GM18517 (cell line): ENCODE measurements at regions not wholly inside any gene's neighbourhood (a gene's known extent, or its start where the extent isn't known, plus 50 kb on each side); places are given as distances from the start of the nearest gene placed in this dataset.

Experiments used
- ATAC-seq: cut with Tn5 transposase; IDR thresholded peaks from one replicate; pipeline ENCODE4 v1.9.1; 2021; ENCODE audit warnings: mild to moderate bottlenecking, moderate library complexity; ENCODE audit not compliant: unreplicated experiment

DNA sequence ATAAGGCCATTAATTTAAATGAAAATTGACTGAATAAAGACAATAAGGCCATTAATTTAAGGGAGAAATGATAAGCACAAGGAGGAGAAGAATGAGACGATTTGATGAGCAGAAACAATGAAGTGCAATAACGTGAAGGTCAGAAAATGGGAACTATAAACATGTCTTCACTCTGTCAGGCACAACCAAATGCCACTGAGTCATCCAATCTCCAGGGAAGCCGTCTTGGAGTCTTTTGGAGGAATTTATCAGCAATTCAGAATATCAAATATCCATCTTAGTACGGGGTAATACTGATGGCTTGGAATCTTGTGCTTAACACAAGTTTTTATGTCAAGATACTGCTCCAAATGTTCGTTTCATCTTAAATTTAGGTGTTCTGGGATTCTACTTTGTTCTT lies 159.9 kb downstream of the CAPZA3 start:
- ATAC-seq, result no peak

DNA sequence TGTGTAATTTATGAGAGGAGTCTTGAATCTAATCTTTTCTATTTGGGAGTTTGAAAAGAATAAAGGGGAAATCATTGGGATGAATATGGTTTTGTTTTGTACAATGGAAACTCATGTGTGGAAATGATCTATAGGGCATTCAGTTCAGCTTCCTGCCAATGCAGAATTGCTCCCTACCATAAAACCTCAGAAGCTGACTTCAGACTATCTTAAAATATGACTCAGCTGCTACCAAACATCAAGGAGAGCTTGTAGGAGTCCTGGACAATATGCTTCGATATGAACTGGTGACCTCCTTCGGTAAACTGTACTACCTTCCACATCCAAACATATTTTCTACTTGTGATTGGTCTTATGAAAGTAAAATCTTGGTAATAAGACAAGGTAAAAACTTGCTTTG lies 160.6 kb downstream of the CAPZA3 start:
- ATAC-seq, result no peak

GRCh38 chr12:18899162-18899561 lies 161.2 kb downstream of the CAPZA3 start:
- ATAC-seq, result no peak

- ATAC-seq, result no peak
Observed at GRCh38 chr12:18899678-18900317, 161.9 kb downstream of the CAPZA3 start.

GRCh38 chr12:18905134-18905533 lies 167.2 kb downstream of the CAPZA3 start:
- ATAC-seq, result no peak

DNA sequence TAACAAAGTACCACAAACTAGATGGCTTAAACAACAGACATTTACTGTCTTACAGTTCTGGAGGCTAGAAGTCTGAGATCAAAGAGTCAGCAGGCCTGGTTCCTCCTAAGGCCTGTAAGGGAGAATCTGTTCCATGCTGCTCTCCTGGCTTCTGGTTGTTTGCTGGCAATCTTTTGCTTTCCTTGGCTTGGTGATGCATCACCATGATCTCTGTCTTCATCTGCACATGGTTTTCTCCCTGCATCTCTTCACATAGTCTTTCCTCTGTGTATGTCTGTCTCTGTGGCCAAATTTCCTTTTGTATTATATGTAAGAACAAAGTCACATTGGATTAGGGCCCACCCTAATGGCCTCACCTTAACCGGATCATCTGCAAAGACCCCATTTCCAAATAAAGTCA lies 168.5 kb downstream of the CAPZA3 start:
- ATAC-seq, result no peak

GRCh38 chr12:18907127-18907526 lies 169.2 kb downstream of the CAPZA3 start:
- no peak for ATAC-seq

GRCh38 chr12:18907728-18908127 lies 169.8 kb downstream of the CAPZA3 start:
- ATAC-seq, result no peak

- no peak for ATAC-seq
Observed at GRCh38 chr12:18908191-18908590, 170.3 kb downstream of the CAPZA3 start.

DNA sequence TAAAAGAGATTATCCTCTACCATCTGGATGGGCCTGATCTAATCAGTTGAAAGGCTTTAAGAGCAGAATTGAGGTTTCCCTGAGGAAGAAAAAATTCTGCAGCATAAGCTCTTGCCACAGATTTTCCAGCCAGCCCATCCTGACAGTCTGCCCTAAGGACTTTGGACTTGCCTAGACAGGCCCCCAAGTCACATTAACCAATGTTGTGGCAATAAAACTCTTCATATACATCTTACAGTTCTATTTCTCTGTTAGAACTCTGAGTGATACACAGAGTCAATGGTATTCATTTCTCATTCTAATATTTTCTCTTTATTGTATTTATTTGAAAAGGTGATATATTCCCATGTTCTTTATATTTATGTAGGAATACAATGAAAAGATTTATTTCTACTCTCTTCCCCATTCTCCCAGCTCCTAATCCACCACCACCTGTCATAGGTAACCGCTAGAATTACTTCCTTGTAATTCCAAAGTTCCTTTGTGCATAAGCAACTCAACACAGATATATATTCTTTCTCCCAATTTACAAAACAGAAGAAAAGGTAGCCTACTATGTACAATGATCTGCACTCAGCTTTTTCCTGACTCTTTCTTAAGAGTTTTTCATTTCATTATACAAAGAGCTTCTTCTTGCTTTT lies 182.1 kb downstream of the CAPZA3 start:
- ATAC-seq, result no peak

DNA sequence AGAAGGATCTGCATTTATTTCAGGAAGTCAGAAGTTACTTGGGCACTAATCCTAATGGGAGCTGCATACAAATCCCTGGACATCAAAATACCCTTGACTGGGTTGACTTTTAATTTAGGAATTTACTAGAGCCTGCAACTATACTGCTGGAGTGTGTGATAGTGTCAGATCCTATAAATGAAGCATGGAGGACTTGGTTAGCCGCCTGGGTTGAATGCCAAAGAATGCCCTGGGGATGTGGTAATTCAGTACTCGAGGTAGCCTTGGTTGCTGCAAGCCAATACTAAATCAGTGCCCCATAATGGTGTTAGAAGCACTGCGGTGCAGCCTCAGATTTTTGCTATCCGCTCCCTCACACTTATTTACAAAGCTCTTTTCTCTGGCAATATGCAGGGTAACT lies 184.9 kb downstream of the CAPZA3 start:
- no peak for ATAC-seq

DNA sequence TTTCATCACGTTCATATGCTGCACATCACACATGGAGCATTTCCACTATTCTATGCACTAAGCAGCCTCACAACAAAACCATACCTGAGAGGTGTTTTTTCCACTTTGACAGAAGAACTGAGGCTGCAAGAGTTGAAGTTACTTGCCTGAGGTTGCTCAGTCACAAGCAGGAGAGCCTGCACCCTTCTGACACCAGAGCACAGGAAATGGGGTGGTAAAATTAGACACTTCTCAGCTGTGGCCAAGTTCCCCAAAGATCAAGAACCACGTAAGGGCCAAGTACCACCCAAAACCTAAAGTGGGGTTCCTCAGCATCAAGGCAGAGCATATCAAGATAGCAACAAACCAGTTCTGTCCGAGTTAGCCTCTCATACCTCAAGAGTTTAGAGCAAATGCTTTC lies 185.8 kb downstream of the CAPZA3 start:
- ATAC-seq, result no peak

DNA sequence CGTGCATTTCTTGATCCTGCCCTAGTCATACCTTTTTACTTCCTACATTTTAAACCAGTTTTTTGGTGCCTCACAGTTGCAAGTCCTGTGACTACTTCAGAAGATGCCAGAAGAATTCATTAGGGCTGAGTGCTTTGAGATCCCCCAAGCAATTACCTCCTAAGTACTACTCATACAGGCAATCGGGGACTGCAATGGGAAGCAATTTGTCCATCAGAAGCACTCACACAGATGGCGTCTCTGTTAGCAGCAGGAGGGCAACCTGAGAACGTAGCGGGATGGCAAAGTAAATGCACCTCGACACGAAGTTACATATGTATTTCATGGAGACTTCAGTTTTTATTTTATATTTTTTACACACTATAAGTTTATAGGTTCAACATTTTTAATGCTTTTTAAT lies 188.3 kb downstream of the CAPZA3 start:
- ATAC-seq, result no peak

DNA sequence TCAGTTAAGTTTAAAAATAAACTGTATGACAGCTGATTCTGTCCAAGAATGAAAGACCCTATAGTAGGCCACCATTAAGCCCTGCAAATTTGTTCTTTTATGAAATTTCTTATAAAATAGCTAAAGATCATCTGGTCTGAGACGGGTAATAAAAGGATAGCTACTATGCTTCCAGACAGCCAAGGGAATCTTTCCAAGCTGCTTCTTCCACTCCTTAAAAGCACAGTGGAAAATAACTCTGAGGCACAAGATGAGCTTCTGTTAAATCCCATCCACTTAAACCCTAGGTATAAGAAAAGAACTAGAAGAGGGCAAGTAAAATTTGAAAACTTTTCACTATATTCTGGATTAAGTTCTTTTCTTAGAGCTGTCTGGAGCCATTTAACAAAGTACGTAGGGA lies 194.3 kb downstream of the CAPZA3 start:
- ATAC-seq, result no peak

- ATAC-seq, result no peak
Observed at GRCh38 chr12:18932715-18933114, 194.8 kb downstream of the CAPZA3 start.

- ATAC-seq, result no peak
Observed at GRCh38 chr12:18935371-18935965, 194.1 kb upstream of the PLEKHA5 start.

GRCh38 chr12:18939051-18939450 lies 190.5 kb upstream of the PLEKHA5 start:
- no peak for ATAC-seq

DNA sequence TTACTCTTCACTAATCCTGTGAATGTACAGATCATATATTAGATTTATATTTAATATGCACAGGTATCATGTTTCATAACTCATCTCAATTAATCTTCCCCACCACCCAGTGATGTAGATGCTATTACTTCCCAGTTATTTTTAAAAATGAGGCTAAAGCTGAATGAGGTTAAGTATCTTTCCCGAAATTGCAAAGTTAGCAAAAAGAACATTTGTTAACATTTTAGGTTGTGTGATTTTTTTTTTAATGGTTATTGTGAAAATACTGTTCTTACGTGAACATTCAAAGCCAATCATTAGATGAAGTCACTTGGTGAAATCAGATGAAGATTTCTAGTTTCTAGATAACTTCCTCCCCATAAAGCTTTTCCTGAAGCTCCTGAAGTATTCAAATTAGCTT lies 186.9 kb upstream of the PLEKHA5 start:
- ATAC-seq, result no peak

GRCh38 chr12:18943200-18943599 lies 186.3 kb upstream of the PLEKHA5 start:
- no peak for ATAC-seq

- no peak for ATAC-seq
Observed at GRCh38 chr12:18946106-18946505, 183.4 kb upstream of the PLEKHA5 start.

DNA sequence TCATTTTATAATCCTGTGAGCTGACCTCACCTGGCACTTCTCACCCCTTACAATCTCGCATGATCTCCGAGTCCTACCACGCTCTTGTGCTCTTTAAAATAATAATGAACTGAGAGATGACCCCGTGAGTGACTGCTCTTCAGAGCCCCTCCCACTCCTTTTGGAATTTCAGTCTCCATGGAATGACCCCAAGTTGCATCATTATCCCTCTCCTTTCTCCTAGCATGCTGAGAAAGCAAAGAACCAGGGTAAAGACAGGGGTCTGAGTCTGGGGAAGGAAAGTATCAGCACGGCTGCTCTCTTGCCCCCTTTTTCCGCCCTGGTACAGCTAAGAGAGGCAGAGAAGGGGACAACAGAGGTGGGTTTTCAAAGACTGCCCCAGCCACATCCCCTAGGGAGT lies 178.3 kb upstream of the PLEKHA5 start:
- no peak for ATAC-seq

DNA sequence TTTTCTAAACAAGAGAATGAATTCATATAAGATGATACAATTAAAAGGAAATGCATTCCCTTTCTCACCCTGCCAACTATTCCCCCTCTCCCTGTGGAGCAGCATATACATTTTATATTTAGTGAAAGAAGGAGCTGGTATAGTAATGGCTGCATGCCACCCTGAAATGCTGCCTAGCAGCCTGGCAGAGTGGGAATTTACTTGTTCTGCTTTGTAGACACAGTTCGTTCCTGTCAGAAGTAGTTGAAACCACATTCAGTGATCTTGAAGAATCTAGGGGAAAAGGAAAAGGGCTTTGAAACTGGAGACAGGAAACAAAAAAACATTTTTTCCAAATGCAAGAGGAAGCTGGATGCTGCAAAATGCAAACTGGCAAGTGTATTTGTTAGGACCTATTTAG lies 176.0 kb upstream of the PLEKHA5 start:
- ATAC-seq, result no peak

DNA sequence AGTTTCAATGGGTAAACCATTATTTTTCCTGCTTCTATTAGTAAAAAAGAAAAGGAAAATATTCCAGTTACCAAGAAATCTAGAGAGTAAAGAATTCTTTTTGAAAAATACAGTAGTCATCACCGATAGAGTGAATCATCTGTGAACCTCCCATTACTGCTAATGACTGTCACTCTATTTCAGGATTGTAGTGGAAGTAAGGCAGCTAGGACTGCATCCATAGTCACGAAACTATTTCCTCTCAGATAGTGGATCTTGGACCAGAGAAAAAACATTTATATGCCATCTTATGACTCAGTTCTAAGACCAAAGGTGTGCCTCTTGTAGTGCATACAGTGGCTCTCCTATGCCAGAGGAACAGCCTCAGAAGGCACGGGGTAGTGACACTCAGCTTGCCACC lies 173.9 kb upstream of the PLEKHA5 start:
- ATAC-seq, result no peak
